ENCODE measurements at regions not wholly inside any gene's neighbourhood (a gene's known extent, or its start where the extent isn't known, plus 50 kb on each side); places are given as distances from the start of the nearest gene placed in this dataset.

DNA sequence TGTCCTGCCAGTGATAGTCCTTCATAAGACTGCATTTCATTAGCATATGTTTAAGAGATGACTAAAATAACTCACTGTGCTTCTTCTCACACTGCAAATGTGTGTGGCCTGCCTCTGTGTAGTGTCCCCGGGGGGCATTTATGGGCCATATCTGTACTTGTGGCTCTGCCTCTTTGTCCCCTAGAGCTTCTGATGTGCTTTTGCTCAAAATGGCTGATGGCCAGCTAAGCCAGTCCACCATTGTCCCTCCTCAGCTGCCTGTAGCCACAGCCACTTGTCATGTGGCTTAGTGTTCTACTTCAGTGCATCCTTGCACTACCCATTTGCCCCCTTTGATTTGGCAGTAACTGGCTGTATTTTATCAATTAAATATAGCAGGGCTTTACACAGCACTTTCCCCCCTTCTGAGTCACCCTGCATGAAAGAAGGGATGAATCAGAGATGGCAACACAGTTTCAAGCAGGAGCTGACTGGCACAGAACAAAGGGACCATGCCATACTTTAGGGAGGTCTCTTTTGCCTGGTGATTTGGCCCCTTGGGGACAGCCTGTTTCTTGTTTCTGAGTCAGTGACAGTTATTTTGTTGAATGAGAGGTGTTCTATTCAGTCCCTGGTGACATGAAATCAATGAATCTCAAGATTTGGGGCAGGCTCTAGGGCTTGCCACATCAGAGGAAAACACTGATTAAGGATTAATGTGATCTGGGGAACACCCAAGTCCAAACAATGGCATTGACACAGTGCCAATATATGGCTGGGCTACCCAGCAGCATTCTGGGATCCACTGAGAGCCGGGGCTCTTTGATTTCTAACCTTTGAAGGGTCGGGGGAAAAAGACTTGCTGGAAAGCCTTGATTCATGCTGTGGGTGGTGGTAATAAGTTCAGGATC, 245.5 kb downstream of the SMARCA2 start:
- no peak overlapping the region for H3K9ac ChIP-seq (ENCODE audit: insufficient read length, low read depth)
- DNase-seq (ENCODE audit: low read depth, low spot score) = no peak
- no peak for TF ChIP-seq YY1 (IDR thresholded peaks at IDR 0.05; ENCODE audit: insufficient read depth, insufficient read length)
- TF ChIP-seq ZNF274 (IDR thresholded peaks at IDR 0.05; ENCODE audit: low read depth, low read length) = no peak
- no peak for TF ChIP-seq SUZ12 (IDR thresholded peaks at IDR 0.05; ENCODE audit: extremely low read depth, insufficient read depth, insufficient read length)
- H3K36me3 ChIP-seq (ENCODE audit: insufficient read depth, insufficient read length, low read length) = no peaks in the 10 kb centered on the region
- no peaks in the 10 kb centered on the region for H3K27me3 ChIP-seq (ENCODE audit: insufficient read depth, insufficient read length)
- H3K4me3 ChIP-seq (ENCODE audit: insufficient read length, low read depth) = no peak overlapping the region
- H3K9me3 ChIP-seq (ENCODE audit: insufficient read depth, low read length) = peaks cover 14% of the 10 kb centered on the region; the same call in 1 of the 2 replicates
- no peaks in the 10 kb centered on the region for H3K4me1 ChIP-seq (ENCODE audit: insufficient read depth, insufficient read length)

DNA sequence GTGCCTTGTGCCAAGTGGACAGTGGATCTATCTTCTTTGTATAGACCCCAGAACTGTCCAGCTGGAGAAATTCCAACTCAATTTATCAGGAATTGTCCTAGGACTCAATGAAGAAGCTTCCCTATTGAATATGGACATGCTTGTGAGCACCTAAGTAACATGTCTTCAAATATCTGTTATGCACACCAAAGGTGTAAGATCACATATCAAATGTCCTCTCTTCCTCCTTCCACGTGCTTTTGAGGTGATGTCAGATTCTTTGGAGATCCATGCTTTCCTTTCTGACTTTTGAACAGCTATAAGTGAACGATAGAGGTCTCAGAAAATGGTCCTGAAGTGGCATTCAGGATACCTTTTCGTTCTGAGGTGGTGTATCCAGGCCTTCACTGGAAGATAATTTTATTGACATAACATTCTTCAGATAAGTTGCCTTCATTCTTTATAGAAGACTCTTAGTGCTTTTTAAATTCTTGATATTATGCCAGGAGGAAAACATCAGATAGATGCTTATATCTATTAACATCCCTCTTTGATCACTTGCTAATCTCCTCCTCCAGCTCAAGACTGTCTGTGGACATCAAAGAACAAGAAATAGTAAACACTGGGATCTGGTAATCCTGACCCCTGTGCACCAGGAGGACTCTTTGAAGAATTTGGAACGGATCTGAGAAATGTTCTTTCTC, 246.4 kb downstream of the SMARCA2 start:
- TF ChIP-seq SUZ12 (IDR thresholded peaks at IDR 0.05; ENCODE audit: extremely low read depth, insufficient read depth, insufficient read length) (no peak), YY1 (IDR thresholded peaks at IDR 0.05; ENCODE audit: insufficient read depth, insufficient read length) (no peak), ZNF274 (IDR thresholded peaks at IDR 0.05; ENCODE audit: low read depth, low read length) (no peak)

DNA sequence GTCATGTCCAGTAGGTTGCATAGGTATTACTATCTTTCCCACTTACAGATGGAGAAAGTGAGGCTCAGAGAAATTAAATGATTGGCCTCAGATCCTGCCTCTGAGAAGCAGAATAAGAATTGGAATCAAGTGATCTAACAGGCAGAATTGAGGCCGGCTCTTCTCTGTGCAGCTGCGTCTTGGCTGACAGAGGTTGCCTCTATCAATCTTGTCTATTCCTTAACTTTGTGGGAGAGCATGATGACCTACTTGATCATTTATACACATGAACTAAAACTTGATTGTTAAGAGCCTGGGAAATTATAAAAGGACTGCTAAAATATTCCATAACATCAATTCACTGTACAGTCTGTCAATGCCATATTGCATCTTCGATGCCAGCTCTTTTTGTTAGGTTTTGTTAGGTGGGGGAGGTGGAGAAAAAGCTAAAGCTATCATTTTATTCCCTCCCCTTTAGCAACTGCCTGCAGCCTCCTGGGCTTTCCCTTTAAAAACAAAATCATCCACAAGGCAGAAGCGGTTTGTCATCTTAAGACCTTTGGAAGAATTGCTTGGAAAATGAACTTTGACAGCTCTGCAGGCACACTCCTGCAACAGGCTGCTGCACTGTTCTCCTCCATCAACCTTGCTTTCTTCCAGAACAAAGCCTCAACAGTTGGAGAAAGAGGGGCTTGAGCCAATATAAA, 247.4 kb downstream of the SMARCA2 start:
- Histone ChIP-seq H3K27me3 (ENCODE audit: insufficient read depth, insufficient read length) (no peaks in the 10 kb centered on the region), H3K36me3 (ENCODE audit: insufficient read depth, insufficient read length, low read length) (no peaks in the 10 kb centered on the region), H3K4me3 (ENCODE audit: insufficient read length, low read depth) (no peak overlapping the region), H3K9ac (ENCODE audit: insufficient read length, low read depth) (no peak overlapping the region), H3K4me1 (ENCODE audit: insufficient read depth, insufficient read length) (no peaks in the 10 kb centered on the region), H3K9me3 (ENCODE audit: insufficient read depth, low read length) (peaks cover 14% of the 10 kb centered on the region; the same call in 1 of the 2 replicates)
- DNase-seq (ENCODE audit: low read depth, low spot score) = no peak
- TF ChIP-seq ZNF274 (IDR thresholded peaks at IDR 0.05; ENCODE audit: low read depth, low read length) = no peak
- TF ChIP-seq SUZ12 (IDR thresholded peaks at IDR 0.05; ENCODE audit: extremely low read depth, insufficient read depth, insufficient read length) = no peak
- TF ChIP-seq YY1 (IDR thresholded peaks at IDR 0.05; ENCODE audit: insufficient read depth, insufficient read length) = no peak

More for the DNA sequence above, 246.4 kb downstream of the SMARCA2 start:
- DNase-seq (ENCODE audit: low read depth, low spot score) = no peak
- Histone ChIP-seq H3K9ac (ENCODE audit: insufficient read length, low read depth) (no peak overlapping the region), H3K4me1 (ENCODE audit: insufficient read depth, insufficient read length) (no peaks in the 10 kb centered on the region), H3K36me3 (ENCODE audit: insufficient read depth, insufficient read length, low read length) (no peaks in the 10 kb centered on the region), H3K4me3 (ENCODE audit: insufficient read length, low read depth) (no peak overlapping the region), H3K9me3 (ENCODE audit: insufficient read depth, low read length) (peaks cover 14% of the 10 kb centered on the region; the same call in 1 of the 2 replicates), H3K27me3 (ENCODE audit: insufficient read depth, insufficient read length) (no peaks in the 10 kb centered on the region)

DNA sequence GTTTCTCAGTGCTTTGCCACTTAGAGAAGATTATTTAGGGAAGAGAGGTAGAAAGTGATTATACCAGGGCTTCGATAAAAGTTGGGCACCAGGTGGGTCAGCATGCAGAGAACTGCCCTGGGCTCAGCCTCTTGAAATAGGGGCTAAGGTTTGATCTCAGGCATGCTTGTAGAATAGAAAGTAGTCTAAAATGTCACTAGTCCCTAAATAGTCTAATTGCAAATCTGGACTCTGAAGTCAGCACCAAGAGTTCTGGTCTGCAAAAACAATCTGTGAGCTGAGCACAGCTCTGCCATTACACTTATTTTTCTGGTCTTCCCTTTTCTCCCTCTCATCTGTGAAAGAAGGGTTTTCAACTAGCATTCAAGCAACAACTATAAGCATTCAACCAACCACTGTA, 248.0 kb downstream of the SMARCA2 start:
- TF ChIP-seq YY1 (IDR thresholded peaks at IDR 0.05; ENCODE audit: insufficient read depth, insufficient read length) (no peak), SUZ12 (IDR thresholded peaks at IDR 0.05; ENCODE audit: extremely low read depth, insufficient read depth, insufficient read length) (no peak), ZNF274 (IDR thresholded peaks at IDR 0.05; ENCODE audit: low read depth, low read length) (no peak)
- Histone ChIP-seq H3K9me3 (ENCODE audit: insufficient read depth, low read length) (peaks cover 14% of the 10 kb centered on the region; the same call in 1 of the 2 replicates), H3K27me3 (ENCODE audit: insufficient read depth, insufficient read length) (no peaks in the 10 kb centered on the region), H3K4me3 (ENCODE audit: insufficient read length, low read depth) (no peak overlapping the region), H3K9ac (ENCODE audit: insufficient read length, low read depth) (no peak overlapping the region), H3K36me3 (ENCODE audit: insufficient read depth, insufficient read length, low read length) (no peaks in the 10 kb centered on the region), H3K4me1 (ENCODE audit: insufficient read depth, insufficient read length) (no peaks in the 10 kb centered on the region)
- no peak for DNase-seq (ENCODE audit: low read depth, low spot score)

DNA sequence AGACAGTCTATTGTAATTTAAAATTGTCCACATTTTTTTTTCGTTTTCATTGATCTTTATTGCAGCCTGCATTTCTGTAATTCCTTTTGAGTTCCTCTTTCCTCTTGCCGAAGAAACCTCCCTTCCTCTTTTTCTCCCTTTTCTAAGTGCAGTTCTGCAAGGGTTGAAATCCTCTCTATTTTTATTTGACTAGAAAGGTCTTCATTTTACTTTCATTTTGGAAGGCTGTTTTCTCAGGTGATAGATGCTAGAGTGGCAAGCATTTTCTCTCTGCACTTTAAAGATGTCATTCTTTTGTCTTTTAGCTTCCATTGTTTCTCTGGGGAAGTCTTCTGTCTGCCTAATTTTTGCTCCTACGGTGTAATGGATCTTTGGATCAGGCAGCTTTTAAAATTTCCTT, 248.5 kb downstream of the SMARCA2 start:
- Histone ChIP-seq H3K4me1 (ENCODE audit: insufficient read depth, insufficient read length) (no peaks in the 10 kb centered on the region), H3K27me3 (ENCODE audit: insufficient read depth, insufficient read length) (no peaks in the 10 kb centered on the region), H3K9me3 (ENCODE audit: insufficient read depth, low read length) (peaks cover 14% of the 10 kb centered on the region; the same call in 1 of the 2 replicates), H3K9ac (ENCODE audit: insufficient read length, low read depth) (no peak overlapping the region), H3K4me3 (ENCODE audit: insufficient read length, low read depth) (no peak overlapping the region), H3K36me3 (ENCODE audit: insufficient read depth, insufficient read length, low read length) (no peaks in the 10 kb centered on the region)
- no peak for DNase-seq (ENCODE audit: low read depth, low spot score)
- TF ChIP-seq ZNF274 (IDR thresholded peaks at IDR 0.05; ENCODE audit: low read depth, low read length) (no peak), SUZ12 (IDR thresholded peaks at IDR 0.05; ENCODE audit: extremely low read depth, insufficient read depth, insufficient read length) (no peak), YY1 (IDR thresholded peaks at IDR 0.05; ENCODE audit: insufficient read depth, insufficient read length) (no peak)

DNA sequence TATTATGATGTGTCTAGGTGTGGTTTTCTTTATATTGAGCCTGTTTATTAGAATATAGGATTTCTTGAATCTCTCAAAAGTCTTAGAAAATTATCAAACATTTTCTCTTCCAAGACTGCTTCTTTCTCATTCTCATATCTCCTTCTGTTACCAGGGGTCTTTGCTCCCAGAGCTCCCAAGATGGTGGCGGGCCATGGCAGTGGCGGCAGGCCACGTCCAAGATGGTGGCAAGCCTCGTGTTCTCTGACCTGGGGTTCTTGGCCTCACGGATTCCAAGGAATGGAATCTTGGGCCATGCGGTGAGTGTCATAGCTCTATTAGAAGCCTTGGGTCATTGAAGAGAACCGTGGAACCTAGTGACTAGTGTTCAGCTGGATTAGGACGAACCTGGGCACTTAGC, 248.9 kb downstream of the SMARCA2 start:
- Histone ChIP-seq H3K36me3 (ENCODE audit: insufficient read depth, insufficient read length, low read length) (no peaks in the 10 kb centered on the region), H3K9ac (ENCODE audit: insufficient read length, low read depth) (no peak overlapping the region), H3K27me3 (ENCODE audit: insufficient read depth, insufficient read length) (no peaks in the 10 kb centered on the region), H3K4me3 (ENCODE audit: insufficient read length, low read depth) (no peak overlapping the region), H3K9me3 (ENCODE audit: insufficient read depth, low read length) (peaks cover 14% of the 10 kb centered on the region; the same call in 1 of the 2 replicates), H3K4me1 (ENCODE audit: insufficient read depth, insufficient read length) (no peaks in the 10 kb centered on the region)
- no peak for DNase-seq (ENCODE audit: low read depth, low spot score)
- no peak for TF ChIP-seq SUZ12 (IDR thresholded peaks at IDR 0.05; ENCODE audit: extremely low read depth, insufficient read depth, insufficient read length)
- no peak for TF ChIP-seq ZNF274 (IDR thresholded peaks at IDR 0.05; ENCODE audit: low read depth, low read length)
- TF ChIP-seq YY1 (IDR thresholded peaks at IDR 0.05; ENCODE audit: insufficient read depth, insufficient read length) = no peak

All from NT2/D1 (cell line).